GM13976 (cell line): ENCODE measurements at regions not wholly inside any gene's neighbourhood (a gene's known extent, or its start where the extent isn't known, plus 50 kb on each side); places are given as distances from the start of the nearest gene placed in this dataset.

ENCODE experiments used
- DNase-seq: peaks from one replicate; pipeline ENCODE4 v3.0.0; 2012; ENCODE audit warnings: low spot score
- CTCF ChIP-seq: IDR thresholded peaks from 2 replicates; pipeline ENCODE4 v1.5.1; 2012; ENCODE audit warnings: borderline replicate concordance, mild to moderate bottlenecking; ENCODE audit not compliant: insufficient read depth; ENCODE audit errors: extremely low read depth, missing control alignments, control extremely low read depth
- in situ Hi-C: fragments of 300-500 bp; cut with MboI; formaldehyde crosslinking; loops from one replicate; pipeline ENCODE4 v1.12.0; 2022; ENCODE audit warnings: low sequenced_read_pairs, mixed read lengths, inconsistent platforms; ENCODE audit not compliant: unreplicated experiment

- TF ChIP-seq CTCF = no peak
These were observed 147.3 kb upstream of the MAX start for GRCh38 chr14:65249471-65250161.

GRCh38 chr14:65250162-65250495 lies 147.8 kb upstream of the MAX start:
- TF ChIP-seq CTCF = no peak
- in situ Hi-C loops = no loop called here
- no peak for DNase-seq

More at GRCh38 chr14:65249471-65250161, 147.3 kb upstream of the MAX start:
- in situ Hi-C loops = no loop called here
- DNase-seq = no peak

GRCh38 chr14:65251213-65251612 lies 148.9 kb upstream of the MAX start:
- in situ Hi-C loops = no loop called here
- TF ChIP-seq CTCF = no peak
- no peak for DNase-seq

GRCh38 chr14:65252482-65253255 lies 150.4 kb upstream of the MAX start:
- in situ Hi-C loops = no loop called here
- no peak for TF ChIP-seq CTCF
- DNase-seq = no peak

- in situ Hi-C loops = no loop called here
- TF ChIP-seq CTCF = no peak
- no peak for DNase-seq
These were observed 152.8 kb upstream of the MAX start for GRCh38 chr14:65255029-65255545.

- no peak for DNase-seq
- in situ Hi-C loops = no loop called here
These were observed 153.5 kb upstream of the MAX start for GRCh38 chr14:65255583-65256461.

More at GRCh38 chr14:65255583-65256461, 153.5 kb upstream of the MAX start:
- TF ChIP-seq CTCF = no peak
